ENCODE measurements at regions not wholly inside any gene's neighbourhood (a gene's known extent, or its start where the extent isn't known, plus 50 kb on each side); places are given as distances from the start of the nearest gene placed in this dataset.

- ChIA-PET POLR2A (no interaction called here), CTCF (no interaction called here)
- Histone ChIP-seq H3K79me2 (ENCODE audit: control insufficient read depth, insufficient read depth, low read length) (no peaks in the 10 kb centered on the region), H3K4me3 (replicated peaks in 1 of 3; ENCODE audit: insufficient read depth in 1 of 3, low read depth in 1 of 3, low read length in 3 of 3) (no peak overlapping the region), H3K4me1 (ENCODE audit: control insufficient read depth, extremely low read depth, insufficient read depth, low read length) (no peaks in the 10 kb centered on the region), H3K9me3 (replicated peaks; ENCODE audit: control insufficient read depth, insufficient read depth, low read length) (no peaks in the 10 kb centered on the region), H2AFZ (ENCODE audit: low read depth, low read length) (no peak overlapping the region), H3K4me2 (ENCODE audit: insufficient read depth, low read length) (no peak overlapping the region), H4K20me1 (replicated peaks; ENCODE audit: control insufficient read depth, extremely low read depth, insufficient read depth, low read length) (no peaks in the 10 kb centered on the region), H3K36me3 (ENCODE audit: control insufficient read depth in 2 of 2, extremely low read depth in 1 of 2, insufficient read depth in 2 of 2, low read length in 2 of 2) (no peaks in the 10 kb centered on the region), H3K9me1 (replicated peaks; ENCODE audit: control insufficient read depth, extremely low read depth, insufficient read depth, low read length) (no peaks in the 10 kb centered on the region), H3K27me3 (ENCODE audit: control insufficient read depth in 2 of 2, insufficient read depth in 2 of 2, low read length in 2 of 2) (no peaks in the 10 kb centered on the region), H3K9ac (replicated peaks; ENCODE audit: extremely low read depth, insufficient read depth, low read length) (no peak overlapping the region), H3K27ac (ENCODE audit: insufficient read depth, low read depth, low read length) (no peak overlapping the region)
- intact Hi-C loops (cut with micrococcal nuclease), result no loop called here
- TF ChIP-seq EZH2 (IDR thresholded peaks at IDR 0.05; ENCODE audit: borderline replicate concordance, low read depth, low read length, severe bottlenecking), result no peak
- TF ChIP-seq CTCF (IDR thresholded peaks at IDR 0.05; ENCODE audit: extremely low read depth in 1 of 2, insufficient read depth in 1 of 2, low read depth in 1 of 2, low read length in 2 of 2), result no peak
- no peak for TF ChIP-seq POLR2A (IDR thresholded peaks at IDR 0.05; ENCODE audit: low read depth, low read length)
- TF ChIP-seq MAX (IDR thresholded peaks at IDR 0.05; ENCODE audit: insufficient read depth, insufficient read length), result no peak
- TF ChIP-seq MYC (IDR thresholded peaks at IDR 0.05; ENCODE audit: low read depth, low read length), result no peak
- TF ChIP-seq JUN (IDR thresholded peaks at IDR 0.05; ENCODE audit: borderline replicate concordance, insufficient read depth, insufficient read length, low read depth), result no peak
- TF ChIP-seq POLR2AphosphoS5 (IDR thresholded peaks at IDR 0.05; ENCODE audit: insufficient read depth, low read depth, low read length), result no peak
- TF ChIP-seq GATA2 (IDR thresholded peaks at IDR 0.05; ENCODE audit: insufficient read depth, insufficient read length, low read depth, low read length), result no peak
- TF ChIP-seq FOS (IDR thresholded peaks at IDR 0.05; ENCODE audit: borderline replicate concordance, insufficient read depth, low read length), result no peak
- DNase-seq (ENCODE audit: low read depth, low spot score) (no peak), FAIRE-seq (no peak)
- no TSS peak for BruUV-seq (replicated peaks)
- dilution Hi-C loops (cut with MboI; ENCODE audit: extremely low pct_ligation_motif_present, low sequenced_read_pairs), result no loop called here
These were observed 155.6 kb upstream of the SEMA3C start for GRCh38 chr7:81074406-81074805.
